HG02981 (cell line): ENCODE measurements at regions not wholly inside any gene's neighbourhood (a gene's known extent, or its start where the extent isn't known, plus 50 kb on each side); places are given as distances from the start of the nearest gene placed in this dataset.

Source experiments
- ATAC-seq: cut with Tn5 transposase; IDR thresholded peaks from one replicate; pipeline ENCODE4 v1.9.1; 2021; ENCODE audit warnings: mild to moderate bottlenecking, moderate library complexity; ENCODE audit not compliant: unreplicated experiment

DNA sequence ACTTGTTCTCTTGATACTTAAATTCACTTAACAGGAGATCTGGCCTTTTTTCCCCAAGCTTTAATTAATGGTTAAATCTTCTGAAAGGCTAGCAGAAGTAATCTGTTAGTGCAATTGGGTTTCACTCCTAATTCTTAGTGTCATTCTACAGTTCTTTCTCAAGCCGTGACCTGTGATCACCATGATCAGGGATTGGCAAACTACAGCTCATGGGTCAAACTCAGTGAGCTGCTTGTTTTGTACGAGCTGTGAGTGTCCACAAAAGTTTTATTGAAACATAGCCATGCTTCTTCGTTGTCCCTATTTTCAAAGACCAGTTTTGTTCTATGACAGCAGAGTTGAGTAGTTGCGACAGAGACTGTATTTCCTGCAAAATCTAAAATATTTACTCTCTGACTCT, 109.4 kb upstream of the KCNJ15 start:
- no peak for ATAC-seq

GRCh38 chr21:38148046-38148445, 108.7 kb upstream of the KCNJ15 start:
- no peak for ATAC-seq

DNA sequence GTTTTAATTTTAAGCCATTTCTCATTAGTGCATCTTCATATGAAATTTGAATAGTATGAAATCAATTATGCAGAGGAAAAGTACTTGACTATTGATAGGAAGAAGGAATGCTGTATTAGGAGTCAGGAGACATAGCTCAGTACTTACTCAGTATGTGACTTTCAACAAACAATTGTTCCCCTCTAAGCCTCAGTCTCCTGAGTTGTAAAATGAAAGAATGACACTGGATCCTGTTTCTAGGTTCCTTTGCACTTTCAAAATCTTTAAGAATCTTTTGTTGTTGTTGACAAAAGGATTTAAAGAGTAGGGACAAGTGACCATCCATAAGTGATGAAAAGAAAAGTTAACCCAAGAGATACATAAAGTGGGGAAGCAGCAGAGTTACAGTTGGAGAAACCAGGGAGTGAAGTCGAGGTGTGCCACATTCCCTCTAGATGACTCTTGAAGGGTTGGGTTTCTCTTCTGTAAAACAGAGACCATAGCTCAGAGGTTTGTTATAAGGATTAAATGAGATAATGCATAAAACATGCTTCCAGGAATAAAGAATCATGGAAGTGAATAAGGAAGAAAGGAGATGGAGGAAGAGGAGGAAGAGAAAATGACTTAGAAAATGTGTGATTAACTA, 105.7 kb upstream of the KCNJ15 start:
- ATAC-seq = no peak

DNA sequence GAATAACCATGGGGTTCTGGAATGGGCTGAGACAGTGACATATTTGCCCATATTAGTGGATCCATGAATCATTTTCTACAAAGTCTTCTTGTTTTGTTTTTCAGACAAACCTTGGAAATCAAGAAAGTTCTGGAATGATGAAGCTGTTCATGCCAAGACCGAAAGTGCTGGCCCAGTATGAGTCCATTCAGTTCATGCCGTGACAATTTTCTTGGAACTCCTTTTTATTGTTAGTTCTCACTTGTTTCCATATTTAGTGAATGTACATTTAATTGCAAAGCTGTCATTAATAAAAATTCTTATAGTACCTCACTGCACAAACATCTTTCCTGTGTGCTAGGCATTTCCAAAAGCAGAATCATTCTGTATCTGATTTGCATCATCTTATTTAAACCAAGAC, 100.6 kb upstream of the KCNJ15 start:
- ATAC-seq = no peak

DNA sequence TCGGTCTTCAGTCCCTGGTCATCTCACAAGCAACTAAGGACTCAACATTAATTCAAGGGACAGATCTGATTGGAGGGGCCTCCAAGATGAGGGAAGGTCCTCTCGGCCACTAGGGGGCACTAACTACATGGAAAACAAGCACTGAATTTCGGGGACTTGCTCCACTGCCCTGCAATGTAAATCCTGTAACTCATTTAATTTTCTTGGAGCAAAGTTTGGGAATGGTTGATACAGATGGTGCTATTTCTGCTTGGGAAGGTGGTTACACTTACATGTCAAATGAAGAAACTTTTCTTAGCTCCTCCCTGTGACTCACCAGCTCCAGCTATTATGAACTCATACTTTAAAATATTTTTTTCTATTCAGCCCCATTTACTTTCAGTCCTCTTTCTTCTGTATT, 97.4 kb upstream of the KCNJ15 start:
- ATAC-seq = no peak

DNA sequence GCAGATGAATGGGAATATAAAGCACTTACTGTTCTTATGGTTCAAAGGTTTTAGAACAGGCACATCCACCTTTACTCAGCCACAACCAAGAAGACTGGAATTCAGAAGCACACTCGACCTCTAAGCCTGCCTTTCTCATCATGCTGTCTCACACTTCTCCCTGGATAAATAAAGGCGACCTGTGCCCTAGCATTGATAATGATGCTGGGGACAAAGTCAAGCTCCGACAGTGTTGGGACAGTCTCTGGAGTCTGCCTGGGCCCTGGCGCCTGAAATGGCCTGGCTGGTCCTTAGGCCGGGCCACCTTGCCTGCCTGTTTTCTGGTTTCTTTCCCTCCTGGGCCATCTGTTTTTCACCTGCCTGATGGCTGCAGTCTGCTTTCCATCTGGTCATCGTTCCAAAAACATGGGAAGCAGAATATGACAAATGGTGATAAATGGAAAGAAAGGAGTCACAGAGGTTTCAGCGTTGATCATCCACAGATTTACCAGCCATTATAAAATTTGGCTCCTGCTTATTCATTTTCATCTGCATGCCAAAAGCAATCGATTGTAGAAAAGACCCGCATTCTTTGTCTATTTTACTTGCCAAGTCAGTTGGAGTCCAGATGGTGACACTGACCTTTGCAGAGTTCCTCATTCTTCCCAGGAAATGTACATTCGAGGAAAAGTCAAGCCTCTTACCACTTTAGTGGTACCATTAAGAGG, 91.2 kb upstream of the KCNJ15 start:
- ATAC-seq = no peak

DNA sequence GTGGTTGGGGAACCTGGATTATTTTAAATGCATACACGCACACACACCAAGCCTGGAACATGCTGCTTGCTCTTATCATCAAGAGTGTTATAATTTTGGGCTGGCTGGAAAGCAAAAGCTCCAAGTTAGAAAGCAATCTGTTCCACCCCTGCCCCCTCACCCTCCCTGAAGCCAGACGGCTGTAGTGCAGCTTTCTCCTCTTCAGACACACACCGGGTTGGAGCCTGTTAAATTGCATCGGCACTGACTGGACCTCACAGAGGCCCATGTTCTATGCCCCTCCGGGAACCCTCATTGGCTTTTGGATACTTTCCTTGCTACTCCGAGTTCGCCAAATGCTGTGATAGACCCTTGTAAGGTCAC, 90.6 kb upstream of the KCNJ15 start:
- ATAC-seq = no peak

DNA sequence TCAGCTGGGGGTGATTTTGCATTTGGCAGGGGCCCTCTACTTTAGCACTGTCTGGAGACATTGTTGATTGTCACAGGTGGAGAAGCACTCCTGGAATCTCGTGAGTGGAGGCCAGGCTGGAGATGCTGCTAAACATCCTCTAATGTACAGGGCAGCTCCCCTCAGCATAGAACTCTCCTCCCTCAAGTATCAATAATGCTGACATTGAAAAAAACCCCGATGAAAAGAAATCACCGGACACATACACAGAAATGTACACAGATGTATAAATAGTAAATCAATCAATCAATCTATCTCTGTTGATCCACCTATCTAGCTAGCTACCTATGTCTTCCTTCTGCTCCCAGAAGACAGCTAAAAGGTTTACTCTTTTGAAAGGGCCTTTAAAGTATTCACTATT, 89.4 kb upstream of the KCNJ15 start:
- no peak for ATAC-seq

GRCh38 chr21:38170283-38170682, 86.5 kb upstream of the KCNJ15 start:
- no peak for ATAC-seq

GRCh38 chr21:38170704-38171682, 85.8 kb upstream of the KCNJ15 start:
- no peak for ATAC-seq

DNA sequence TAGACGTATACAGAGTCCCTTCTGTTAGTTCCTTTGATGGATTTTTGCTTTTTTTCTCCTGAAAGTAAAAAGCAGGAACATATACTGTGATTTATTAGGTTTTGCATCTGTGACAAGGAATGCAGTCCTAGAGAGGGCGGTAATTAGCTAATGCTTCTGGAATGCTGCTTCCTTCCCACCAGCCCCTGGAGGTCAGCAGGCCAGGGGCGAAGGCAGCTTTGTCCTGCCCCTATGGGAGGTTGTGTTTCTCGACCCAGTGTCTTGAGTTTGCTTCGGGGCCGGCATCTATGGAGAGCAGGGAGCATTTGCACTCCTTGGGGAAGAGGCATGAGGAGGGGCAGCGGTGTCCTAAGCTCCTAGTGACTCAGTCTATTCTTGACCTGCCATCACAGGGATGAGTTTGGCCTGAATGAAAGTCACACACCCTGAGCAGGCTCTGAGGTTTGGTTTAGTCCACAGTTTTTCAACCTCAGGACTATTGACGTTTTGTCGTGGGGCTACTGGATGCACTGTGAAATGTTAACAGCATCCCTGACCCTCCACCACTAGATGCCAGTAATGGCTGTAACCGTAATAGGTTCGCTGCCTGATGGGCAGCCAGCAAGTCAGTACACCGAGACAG, 85.0 kb upstream of the KCNJ15 start:
- ATAC-seq = no peak

GRCh38 chr21:38173276-38174035, 83.3 kb upstream of the KCNJ15 start:
- no peak for ATAC-seq

DNA sequence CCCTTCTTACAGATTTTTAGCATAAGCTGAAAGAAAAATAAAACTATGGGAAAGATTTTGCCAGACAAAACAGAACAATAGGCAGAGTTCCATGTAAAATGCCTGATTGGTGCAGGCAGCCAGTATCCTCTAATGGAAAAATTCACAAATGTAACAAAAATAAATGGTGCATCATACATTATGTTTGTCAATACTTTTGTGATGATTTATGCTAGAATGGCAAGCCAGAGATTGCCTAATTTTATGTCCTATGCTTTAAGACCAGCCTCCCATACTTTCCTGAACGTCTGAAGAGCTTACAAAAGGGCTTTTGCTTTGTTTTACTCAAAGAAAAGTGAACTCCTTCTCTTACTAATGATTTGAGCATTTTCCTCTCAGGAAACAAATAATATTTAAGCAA, 81.5 kb upstream of the KCNJ15 start:
- ATAC-seq = no peak

- no peak for ATAC-seq
Observed at GRCh38 chr21:38177919-38178652, 78.7 kb upstream of the KCNJ15 start.

DNA sequence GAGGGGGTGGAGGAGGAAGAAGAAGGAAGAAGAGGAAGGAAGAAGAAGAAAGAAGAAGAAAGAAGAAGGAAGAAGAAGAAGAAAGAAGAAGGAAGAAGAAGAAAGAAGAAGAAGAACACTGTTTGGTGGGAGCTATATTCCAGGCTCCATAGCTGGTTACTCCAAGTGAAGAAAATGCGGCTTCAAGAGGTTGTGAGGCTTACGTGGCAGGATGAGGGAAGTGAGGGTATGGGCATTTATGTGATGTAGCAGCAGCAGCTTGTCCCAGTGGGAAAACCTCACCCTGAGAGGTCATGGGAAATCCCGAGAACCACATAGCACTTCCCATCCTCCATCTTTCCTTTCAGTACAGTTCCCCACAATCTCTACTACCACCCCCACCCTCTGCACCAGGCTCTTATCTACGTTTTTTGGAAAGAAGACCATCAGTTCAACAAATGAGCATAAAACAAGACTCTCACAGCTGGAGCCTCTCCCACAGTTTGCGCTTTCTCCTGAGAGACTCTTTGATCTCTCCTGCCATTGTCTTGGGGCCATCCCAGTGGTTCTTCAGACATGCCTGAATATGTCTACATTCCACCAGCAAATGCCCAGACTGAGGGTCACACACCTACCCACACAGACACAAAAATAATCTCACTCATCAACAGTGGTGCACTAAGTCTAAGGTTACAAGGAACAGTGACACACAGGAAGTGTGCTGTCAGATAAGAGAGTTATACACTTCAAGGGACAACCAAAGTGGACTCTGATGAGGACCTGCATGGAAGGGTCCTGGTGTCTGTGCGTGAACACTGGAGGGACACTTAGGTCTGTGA, 77.9 kb upstream of the KCNJ15 start:
- no peak for ATAC-seq

DNA sequence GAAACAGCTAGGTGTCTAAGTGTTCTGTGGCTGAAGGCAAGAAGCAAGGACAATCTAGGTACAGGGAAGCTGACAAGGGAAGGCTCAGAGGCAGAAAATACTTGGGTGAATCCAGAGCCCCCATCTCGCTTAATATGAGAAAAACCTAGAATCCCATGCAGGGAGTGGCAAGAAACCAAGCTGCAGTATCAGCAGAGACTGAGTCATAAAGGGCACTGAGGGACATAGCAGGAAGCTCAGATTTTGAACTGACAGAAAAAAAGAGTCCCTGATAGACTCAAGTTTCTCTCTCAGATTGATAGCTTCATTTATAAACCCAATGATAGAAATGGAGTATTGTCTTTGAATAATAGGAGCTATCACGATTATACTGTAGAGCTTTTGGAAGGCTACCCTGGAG, 77.3 kb upstream of the KCNJ15 start:
- no peak for ATAC-seq

- ATAC-seq = no peak
Observed at GRCh38 chr21:38181096-38181495, 75.7 kb upstream of the KCNJ15 start.

- ATAC-seq = no peak
Observed at GRCh38 chr21:38182370-38182985, 74.3 kb upstream of the KCNJ15 start.

DNA sequence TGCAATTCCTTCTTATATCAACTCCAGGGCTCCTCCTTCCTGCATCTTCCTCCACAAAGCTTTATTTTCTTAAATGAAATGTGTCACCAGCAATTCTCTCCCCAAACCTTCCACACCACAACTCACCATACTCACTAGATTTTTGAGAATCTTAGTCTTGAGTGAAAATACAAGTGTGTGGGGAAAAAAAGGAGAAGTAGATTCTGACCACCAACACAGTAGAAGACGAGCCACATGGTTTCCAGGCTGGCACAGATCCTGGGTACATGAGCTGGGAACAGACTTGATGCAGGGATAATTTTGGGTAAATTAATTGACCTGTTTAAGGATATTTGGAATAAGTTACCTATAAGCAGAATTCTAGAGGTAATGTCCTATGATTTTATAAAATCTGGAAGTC, 72.8 kb upstream of the KCNJ15 start:
- no peak for ATAC-seq
